ENCODE measurements at regions not wholly inside any gene's neighbourhood (a gene's known extent, or its start where the extent isn't known, plus 50 kb on each side); places are given as distances from the start of the nearest gene placed in this dataset.

DNA sequence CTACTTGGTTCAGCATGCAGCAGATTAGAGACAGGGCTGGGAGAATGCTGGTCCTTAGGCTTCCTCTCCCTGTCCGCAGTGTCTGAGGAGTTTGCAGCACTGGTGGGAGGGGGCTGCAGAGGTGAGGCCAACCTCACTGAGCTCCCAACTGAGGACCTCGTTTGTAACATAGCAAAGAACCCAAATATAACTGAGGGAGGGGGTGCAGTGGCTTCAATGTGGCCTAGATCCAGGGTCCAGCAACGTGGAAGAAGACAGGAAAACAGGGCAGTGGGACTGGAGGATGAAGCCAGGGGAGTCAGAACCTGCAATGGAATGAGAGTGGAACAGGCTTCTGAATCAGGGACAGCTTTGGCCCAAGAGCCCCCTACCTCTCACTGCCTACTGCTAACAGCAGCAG lies 84.3 kb upstream of the MAFB start:
- H3K9me3 Mint-ChIP-seq (ENCODE audit: insufficient read depth) = no peaks in the 10 kb centered on the region
- Histone ChIP-seq H3K9ac (ENCODE audit: low read length) (no peak overlapping the region), H3K27me3 (replicated peaks in 1 of 4; ENCODE audit: control extremely low read depth in 1 of 4, control insufficient read depth in 3 of 4, insufficient read depth in 4 of 4, low read length in 3 of 4) (no peaks in the 10 kb centered on the region), H3K4me1 (ENCODE audit: control insufficient read depth in 2 of 2, insufficient read depth in 2 of 2, low read length in 2 of 2) (peaks cover 0 to 2% of the 10 kb centered on the region in 2 donors), H2AFZ (ENCODE audit: insufficient read depth, low read depth, low read length, poor library complexity, severe bottlenecking) (no peak overlapping the region), H3K4me2 (replicated peaks; ENCODE audit: low read depth, low read length, poor library complexity, severe bottlenecking) (no peak overlapping the region), H4K20me1 (ENCODE audit: control insufficient read depth, insufficient read depth, low read length, poor library complexity, severe bottlenecking) (no peaks in the 10 kb centered on the region), H3K79me2 (ENCODE audit: control insufficient read depth, insufficient read depth, low read length) (no peaks in the 10 kb centered on the region), H3K9me3 (ENCODE audit: control extremely low read depth in 1 of 3, control insufficient read depth in 2 of 3, insufficient read depth in 1 of 3, low read length in 2 of 3) (no peaks in the 10 kb centered on the region), H3K4me3 (ENCODE audit: control extremely low read depth in 1 of 5, extremely low read depth in 1 of 5, insufficient read depth in 1 of 5, low read depth in 2 of 5, low read length in 4 of 5) (no peak overlapping the region), H3K36me3 (replicated peaks in 1 of 2; ENCODE audit: control extremely low read depth in 1 of 2, control insufficient read depth in 1 of 2, extremely low read depth in 1 of 2, insufficient read depth in 2 of 2, low read length in 1 of 2) (no peaks in the 10 kb centered on the region), H3K27ac (ENCODE audit: low read length in 2 of 2) (no peak overlapping the region)
- H3K4me1 Mint-ChIP-seq = peaks cover 5% of the 10 kb centered on the region
- H3K4me3 Mint-ChIP-seq = no peak overlapping the region
- DNase-seq = no peak
- no peak for ATAC-seq (ENCODE audit: low read depth)
- ChIA-PET CTCF (no interaction called here), POLR2A (no interaction called here)
- no peak overlapping the region for H3K27ac Mint-ChIP-seq
- intact Hi-C loops (cut with micrococcal nuclease) = no loop called here
- TF ChIP-seq, protein P1, sequence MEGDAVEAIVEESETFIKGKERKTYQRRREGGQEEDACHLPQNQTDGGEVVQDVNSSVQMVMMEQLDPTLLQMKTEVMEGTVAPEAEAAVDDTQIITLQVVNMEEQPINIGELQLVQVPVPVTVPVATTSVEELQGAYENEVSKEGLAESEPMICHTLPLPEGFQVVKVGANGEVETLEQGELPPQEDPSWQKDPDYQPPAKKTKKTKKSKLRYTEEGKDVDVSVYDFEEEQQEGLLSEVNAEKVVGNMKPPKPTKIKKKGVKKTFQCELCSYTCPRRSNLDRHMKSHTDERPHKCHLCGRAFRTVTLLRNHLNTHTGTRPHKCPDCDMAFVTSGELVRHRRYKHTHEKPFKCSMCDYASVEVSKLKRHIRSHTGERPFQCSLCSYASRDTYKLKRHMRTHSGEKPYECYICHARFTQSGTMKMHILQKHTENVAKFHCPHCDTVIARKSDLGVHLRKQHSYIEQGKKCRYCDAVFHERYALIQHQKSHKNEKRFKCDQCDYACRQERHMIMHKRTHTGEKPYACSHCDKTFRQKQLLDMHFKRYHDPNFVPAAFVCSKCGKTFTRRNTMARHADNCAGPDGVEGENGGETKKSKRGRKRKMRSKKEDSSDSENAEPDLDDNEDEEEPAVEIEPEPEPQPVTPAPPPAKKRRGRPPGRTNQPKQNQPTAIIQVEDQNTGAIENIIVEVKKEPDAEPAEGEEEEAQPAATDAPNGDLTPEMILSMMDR (IDR thresholded peaks at IDR 0.05) = no peak
- TF ChIP-seq EZH2 (IDR thresholded peaks at IDR 0.05; ENCODE audit: borderline replicate concordance, insufficient read depth, low read depth, low read length, poor library complexity, severe bottlenecking) = no peak
- H3K27me3 Mint-ChIP-seq = peaks cover 8% of the 10 kb centered on the region
- WGBS (ENCODE audit: insufficient coverage) = 56% methylated on average over 2 of the region's 3 CpGs

DNA sequence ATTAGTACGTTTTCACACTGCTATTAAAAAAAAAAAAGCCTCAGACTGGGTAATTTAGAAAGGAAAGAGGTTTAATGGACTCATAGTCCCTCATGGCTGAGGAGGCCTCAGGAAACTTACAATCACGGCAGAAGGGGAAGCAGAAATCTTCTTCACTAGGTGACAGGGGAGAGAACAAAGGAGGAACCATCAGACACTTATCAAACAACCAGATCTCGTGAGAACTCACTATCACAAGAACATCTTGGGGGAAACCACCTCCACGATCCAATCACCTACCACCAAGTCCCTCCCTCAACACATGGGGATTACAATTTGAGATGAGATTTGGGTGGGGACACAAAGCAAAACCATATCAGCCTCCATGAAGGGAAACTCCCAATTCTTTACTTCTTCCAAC lies 85.2 kb upstream of the MAFB start:
- ChIA-PET CTCF (no interaction called here), POLR2A (no interaction called here)
- no peak overlapping the region for H3K4me2 ChIP-seq (replicated peaks; ENCODE audit: low read depth, low read length, poor library complexity, severe bottlenecking)
- no peaks in the 10 kb centered on the region for H3K9me3 Mint-ChIP-seq (ENCODE audit: insufficient read depth)
- H4K20me1 ChIP-seq (ENCODE audit: control insufficient read depth, insufficient read depth, low read length, poor library complexity, severe bottlenecking) = no peaks in the 10 kb centered on the region
- no peaks in the 10 kb centered on the region for H3K79me2 ChIP-seq (ENCODE audit: control insufficient read depth, insufficient read depth, low read length)
- no peaks in the 10 kb centered on the region for H3K27me3 ChIP-seq (replicated peaks in 1 of 4; ENCODE audit: control extremely low read depth in 1 of 4, control insufficient read depth in 3 of 4, insufficient read depth in 4 of 4, low read length in 3 of 4)
- ATAC-seq (ENCODE audit: low read depth) = no peak
- H3K4me3 ChIP-seq (ENCODE audit: control extremely low read depth in 1 of 5, extremely low read depth in 1 of 5, insufficient read depth in 1 of 5, low read depth in 2 of 5, low read length in 4 of 5) = no peak overlapping the region
- no peak overlapping the region for H3K27ac Mint-ChIP-seq
- H3K9me3 ChIP-seq (ENCODE audit: control extremely low read depth in 1 of 3, control insufficient read depth in 2 of 3, insufficient read depth in 1 of 3, low read length in 2 of 3) = no peaks in the 10 kb centered on the region
- H2AFZ ChIP-seq (ENCODE audit: insufficient read depth, low read depth, low read length, poor library complexity, severe bottlenecking) = no peak overlapping the region
- TF ChIP-seq EZH2 (IDR thresholded peaks at IDR 0.05; ENCODE audit: borderline replicate concordance, insufficient read depth, low read depth, low read length, poor library complexity, severe bottlenecking) = no peak
- TF ChIP-seq, protein P1 (IDR thresholded peaks at IDR 0.05) = no peak
- no peak for DNase-seq
- peaks cover 4 to 11% of the 10 kb centered on the region in 2 donors for H3K4me1 ChIP-seq (ENCODE audit: control insufficient read depth in 2 of 2, insufficient read depth in 2 of 2, low read length in 2 of 2)
- no peak overlapping the region for H3K27ac ChIP-seq (ENCODE audit: low read length in 2 of 2)
- peaks cover 14% of the 10 kb centered on the region for H3K4me1 Mint-ChIP-seq
- peaks cover 8% of the 10 kb centered on the region for H3K27me3 Mint-ChIP-seq
- intact Hi-C loops (cut with micrococcal nuclease) = no loop called here
- WGBS (ENCODE audit: insufficient coverage) = no CpG with 5 or more reads among the region's 4 CpGs
- H3K4me3 Mint-ChIP-seq = no peak overlapping the region
- H3K9ac ChIP-seq (ENCODE audit: low read length) = no peak overlapping the region
- H3K36me3 ChIP-seq (replicated peaks in 1 of 2; ENCODE audit: control extremely low read depth in 1 of 2, control insufficient read depth in 1 of 2, extremely low read depth in 1 of 2, insufficient read depth in 2 of 2, low read length in 1 of 2) = no peaks in the 10 kb centered on the region

All from B cell (primary cell).